Esophagus muscularis mucosa (tissue), 3 donors: ENCODE measurements at regions not wholly inside any gene's neighbourhood (a gene's known extent, or its start where the extent isn't known, plus 50 kb on each side); places are given as distances from the start of the nearest gene placed in this dataset.

Experiments used
- POLR2A ChIP-seq: fragments of 450-650 bp; IDR thresholded peaks from one replicate; pipeline ENCODE4 v1.6.1; 2017; ENCODE audit warnings: antibody characterized with exemption, moderate library complexity, mild to moderate bottlenecking, low read depth
- TF ChIP-seq, protein P1 (sequence below), 3 experiments: fragments of 200-600 bp in 2 of 3; fragments of 450-650 bp in 1 of 3; sonication (generic) in 2 of 3; IDR thresholded peaks; one replicate each; pipeline ENCODE4 v1.5.1; 2017 to 2019; ENCODE audit warnings: antibody characterized with exemption in 3 of 3, mild to moderate bottlenecking in 2 of 3, moderate library complexity in 1 of 3

DNA sequence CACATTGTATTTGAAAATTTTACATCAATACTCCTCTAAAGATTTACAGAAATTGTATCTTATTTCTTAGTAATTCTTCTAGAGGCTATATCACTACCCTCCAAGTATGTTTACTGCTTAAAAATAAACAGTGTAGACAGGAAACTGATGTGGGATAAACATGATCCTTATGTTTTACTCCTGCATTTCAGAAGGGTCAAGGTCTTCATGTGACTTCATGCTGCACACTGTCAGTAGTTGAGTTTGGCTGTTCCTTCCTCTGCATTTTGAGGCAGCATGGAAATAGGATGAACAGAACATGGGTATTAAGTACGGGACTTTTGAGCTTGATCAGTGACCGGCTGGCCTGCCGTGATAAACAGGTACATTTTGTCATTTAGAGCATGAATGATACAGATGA, 179.2 kb upstream of the FERMT1 start:
- TF ChIP-seq, protein P1, sequence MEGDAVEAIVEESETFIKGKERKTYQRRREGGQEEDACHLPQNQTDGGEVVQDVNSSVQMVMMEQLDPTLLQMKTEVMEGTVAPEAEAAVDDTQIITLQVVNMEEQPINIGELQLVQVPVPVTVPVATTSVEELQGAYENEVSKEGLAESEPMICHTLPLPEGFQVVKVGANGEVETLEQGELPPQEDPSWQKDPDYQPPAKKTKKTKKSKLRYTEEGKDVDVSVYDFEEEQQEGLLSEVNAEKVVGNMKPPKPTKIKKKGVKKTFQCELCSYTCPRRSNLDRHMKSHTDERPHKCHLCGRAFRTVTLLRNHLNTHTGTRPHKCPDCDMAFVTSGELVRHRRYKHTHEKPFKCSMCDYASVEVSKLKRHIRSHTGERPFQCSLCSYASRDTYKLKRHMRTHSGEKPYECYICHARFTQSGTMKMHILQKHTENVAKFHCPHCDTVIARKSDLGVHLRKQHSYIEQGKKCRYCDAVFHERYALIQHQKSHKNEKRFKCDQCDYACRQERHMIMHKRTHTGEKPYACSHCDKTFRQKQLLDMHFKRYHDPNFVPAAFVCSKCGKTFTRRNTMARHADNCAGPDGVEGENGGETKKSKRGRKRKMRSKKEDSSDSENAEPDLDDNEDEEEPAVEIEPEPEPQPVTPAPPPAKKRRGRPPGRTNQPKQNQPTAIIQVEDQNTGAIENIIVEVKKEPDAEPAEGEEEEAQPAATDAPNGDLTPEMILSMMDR (IDR thresholded peaks at IDR 0.05): no peak
- no peak for TF ChIP-seq POLR2A
